Ishikawa (cell line): ENCODE measurements at regions not wholly inside any gene's neighbourhood (a gene's known extent, or its start where the extent isn't known, plus 50 kb on each side); places are given as distances from the start of the nearest gene placed in this dataset.

ENCODE experiments used
- EGR1 ChIP-seq: IDR thresholded peaks from 2 replicates; pipeline ENCODE4 v1.6.1; 2012
- EP300 ChIP-seq: IDR thresholded peaks from 2 replicates; pipeline ENCODE4 v1.6.1; 2012; ENCODE audit warnings: borderline replicate concordance
- TAF1 ChIP-seq: IDR thresholded peaks from 2 replicates; pipeline ENCODE4 v1.6.1; 2012; ENCODE audit warnings: low read depth, mild to moderate bottlenecking
- TCF12 ChIP-seq: IDR thresholded peaks from 2 replicates; pipeline ENCODE4 v1.6.1; 2012; ENCODE audit warnings: low read depth
- YY1 ChIP-seq: IDR thresholded peaks from 2 replicates; pipeline ENCODE4 v1.6.1; 2012; ENCODE audit warnings: low read depth
- ZBTB7A ChIP-seq: IDR thresholded peaks from 2 replicates; pipeline ENCODE4 v1.6.1; 2012; ENCODE audit warnings: low read depth
- TF ChIP-seq, protein P1 (sequence below): IDR thresholded peaks from 2 replicates; pipeline ENCODE4 v1.6.1; 2012

DNA sequence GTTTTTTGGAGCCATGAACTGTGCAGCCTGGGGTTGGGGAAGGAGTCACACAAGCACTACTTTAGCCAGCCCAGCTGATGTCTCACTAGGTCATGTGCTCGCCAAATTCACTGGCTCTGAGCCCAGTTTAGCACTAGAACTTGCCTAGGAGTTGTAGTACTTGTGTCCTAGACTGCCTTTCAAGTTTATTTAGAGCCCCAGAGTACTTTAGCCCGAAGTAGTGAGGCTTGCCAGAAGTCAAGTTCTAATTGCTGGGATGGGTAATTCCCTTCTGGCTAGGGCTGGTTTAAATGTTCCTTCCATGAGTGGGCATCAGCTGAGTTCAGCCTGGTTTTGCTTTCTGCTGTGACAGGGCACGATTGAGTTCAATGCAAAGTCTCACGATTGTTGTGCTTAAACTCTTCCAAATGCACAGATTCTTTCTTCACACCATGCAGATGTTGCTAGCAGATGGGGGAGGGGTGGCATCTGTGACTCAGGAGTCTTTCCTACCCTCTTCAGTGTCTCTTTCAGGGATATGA, 228.2 kb upstream of the ZPLD1 start:
- no peak for TF ChIP-seq ZBTB7A
- TF ChIP-seq TCF12 = no peak
- no peak for TF ChIP-seq EP300
- TF ChIP-seq EGR1 = no peak
- TF ChIP-seq, protein P1, sequence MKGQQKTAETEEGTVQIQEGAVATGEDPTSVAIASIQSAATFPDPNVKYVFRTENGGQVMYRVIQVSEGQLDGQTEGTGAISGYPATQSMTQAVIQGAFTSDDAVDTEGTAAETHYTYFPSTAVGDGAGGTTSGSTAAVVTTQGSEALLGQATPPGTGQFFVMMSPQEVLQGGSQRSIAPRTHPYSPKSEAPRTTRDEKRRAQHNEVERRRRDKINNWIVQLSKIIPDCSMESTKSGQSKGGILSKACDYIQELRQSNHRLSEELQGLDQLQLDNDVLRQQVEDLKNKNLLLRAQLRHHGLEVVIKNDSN = no peak
- TF ChIP-seq TAF1 = no peak
- no peak for TF ChIP-seq YY1
